KMS-11 (cell line): ENCODE measurements at regions not wholly inside any gene's neighbourhood (a gene's known extent, or its start where the extent isn't known, plus 50 kb on each side); places are given as distances from the start of the nearest gene placed in this dataset.

ENCODE experiments used
- H2AFZ ChIP-seq: fragments of 200-600 bp; sonication (generic); 2 replicates; pipeline ENCODE4 v1.6.1; 2016; ENCODE audit warnings: antibody characterized with exemption, mixed run types, low read depth
- H3K27ac ChIP-seq: fragments of 200-600 bp; sonication (generic); 2 replicates; pipeline ENCODE4 v1.6.1; 2016; ENCODE audit warnings: mild to moderate bottlenecking, mixed run types
- H3K27me3 ChIP-seq: fragments of 200-600 bp; sonication (generic); 2 replicates; pipeline ENCODE4 v1.6.1; 2017; ENCODE audit warnings: mild to moderate bottlenecking, low read depth, mixed run types, moderate library complexity; ENCODE audit not compliant: insufficient read depth
- H3K36me3 ChIP-seq: fragments of 200-600 bp; sonication (generic); 2 replicates; pipeline ENCODE4 v1.6.1; 2017; ENCODE audit warnings: mild to moderate bottlenecking, mixed run types; ENCODE audit not compliant: insufficient read depth
- H3K4me1 ChIP-seq: fragments of 200-600 bp; sonication (generic); 2 replicates; pipeline ENCODE4 v1.6.1; 2016; ENCODE audit warnings: mild to moderate bottlenecking, low read depth, mixed run types; ENCODE audit not compliant: poor library complexity, severe bottlenecking
- H3K4me2 ChIP-seq: fragments of 200-600 bp; sonication (generic); 2 replicates; pipeline ENCODE4 v1.7.0; 2016; ENCODE audit warnings: mild to moderate bottlenecking, mixed run types
- H3K4me3 ChIP-seq: fragments of 200-600 bp; sonication (generic); IDR thresholded peaks from 2 replicates; pipeline ENCODE4 v1.6.1; 2017; ENCODE audit warnings: low read depth, low read length, mixed read lengths; ENCODE audit not compliant: insufficient read depth
- H3K79me2 ChIP-seq: fragments of 200-600 bp; sonication (generic); 2 replicates; pipeline ENCODE4 v1.6.1; 2016; ENCODE audit warnings: low read depth, mixed run types; ENCODE audit not compliant: insufficient read depth
- H3K9ac ChIP-seq: fragments of 200-600 bp; sonication (generic); 2 replicates; pipeline ENCODE4 v1.6.1; 2016; ENCODE audit warnings: mild to moderate bottlenecking, mixed run types
- H4K20me1 ChIP-seq: fragments of 200-600 bp; sonication (generic); 2 replicates; pipeline ENCODE4 v1.6.1; 2016; ENCODE audit warnings: mild to moderate bottlenecking, mixed run types; ENCODE audit not compliant: insufficient read depth
- CTCF ChIP-seq: fragments of 200-600 bp; sonication (generic); conservative IDR thresholded peaks from 2 replicates; pipeline ENCODE4 v1.6.1; 2017; ENCODE audit warnings: low read depth, mild to moderate bottlenecking, antibody characterized with exemption, low read length, moderate library complexity, mixed read lengths

DNA sequence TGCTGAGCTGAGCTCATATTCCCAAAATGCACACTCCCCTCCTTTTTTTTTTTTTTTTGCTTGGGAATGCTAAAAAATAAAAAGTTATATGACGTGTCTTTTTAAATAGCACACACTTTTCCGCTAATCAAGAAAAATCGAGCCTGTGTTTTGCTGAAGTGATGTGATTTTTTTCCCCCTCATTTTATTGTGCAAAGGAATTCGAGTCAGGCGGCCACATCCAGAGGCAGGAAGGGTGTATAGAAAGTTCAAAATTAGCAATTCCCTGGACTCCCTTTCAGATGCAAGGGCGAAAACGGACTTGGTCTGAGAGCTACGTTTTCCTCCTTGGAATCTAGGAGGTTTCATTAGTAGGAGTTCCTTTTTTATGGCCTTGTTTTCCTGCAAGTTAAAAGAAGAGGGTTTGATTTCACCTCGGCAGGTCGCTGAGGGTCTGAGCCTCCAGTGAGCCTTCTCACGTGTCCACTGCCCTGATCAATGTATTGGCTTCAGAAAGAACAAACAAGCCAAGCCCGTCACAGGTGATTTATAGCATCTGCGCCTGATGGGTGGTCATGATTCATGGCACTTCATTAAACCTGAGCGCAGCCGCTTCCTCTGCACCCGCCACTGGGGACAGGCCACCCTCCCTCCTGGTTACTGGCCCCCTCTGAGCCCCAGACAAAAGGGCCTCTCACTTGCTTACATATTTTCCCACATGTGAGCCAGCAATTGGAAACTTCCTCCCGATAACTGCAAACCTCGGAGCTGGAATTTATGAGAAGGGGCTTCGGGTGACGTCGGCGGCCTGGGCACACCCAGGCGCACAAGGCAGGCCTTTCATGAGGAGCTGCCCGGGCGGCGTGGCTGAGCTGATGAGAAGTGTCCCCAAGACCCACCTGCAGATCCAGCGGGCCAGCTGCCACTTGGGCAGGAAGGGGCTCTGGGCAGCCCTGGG lies 64.4 kb upstream of the LINC01488 start:
- H3K79me2 ChIP-seq: no peaks in the 10 kb centered on the region
- no peak overlapping the region for H2AFZ ChIP-seq
- H3K36me3 ChIP-seq: no peaks in the 10 kb centered on the region
- no peak for TF ChIP-seq CTCF
- H3K27me3 ChIP-seq: peaks cover 29% of the 10 kb centered on the region
- no peaks in the 10 kb centered on the region for H4K20me1 ChIP-seq
- H3K27ac ChIP-seq: no peak overlapping the region
- H3K4me3 ChIP-seq: no peak overlapping the region
- H3K4me2 ChIP-seq: no peak overlapping the region
- H3K9ac ChIP-seq: no peak overlapping the region
- H3K4me1 ChIP-seq: no peaks in the 10 kb centered on the region

- Histone ChIP-seq H3K4me2 (no peak overlapping the region), H3K36me3 (no peaks in the 10 kb centered on the region), H4K20me1 (no peaks in the 10 kb centered on the region), H3K9ac (no peak overlapping the region), H3K27ac (no peak overlapping the region), H3K79me2 (no peaks in the 10 kb centered on the region), H3K4me3 (no peak overlapping the region), H3K27me3 (peaks cover 29% of the 10 kb centered on the region), H2AFZ (no peak overlapping the region), H3K4me1 (no peaks in the 10 kb centered on the region)
- no peak for TF ChIP-seq CTCF
Measured at GRCh38 chr11:69417699-69418085, 63.8 kb upstream of the LINC01488 start.

DNA sequence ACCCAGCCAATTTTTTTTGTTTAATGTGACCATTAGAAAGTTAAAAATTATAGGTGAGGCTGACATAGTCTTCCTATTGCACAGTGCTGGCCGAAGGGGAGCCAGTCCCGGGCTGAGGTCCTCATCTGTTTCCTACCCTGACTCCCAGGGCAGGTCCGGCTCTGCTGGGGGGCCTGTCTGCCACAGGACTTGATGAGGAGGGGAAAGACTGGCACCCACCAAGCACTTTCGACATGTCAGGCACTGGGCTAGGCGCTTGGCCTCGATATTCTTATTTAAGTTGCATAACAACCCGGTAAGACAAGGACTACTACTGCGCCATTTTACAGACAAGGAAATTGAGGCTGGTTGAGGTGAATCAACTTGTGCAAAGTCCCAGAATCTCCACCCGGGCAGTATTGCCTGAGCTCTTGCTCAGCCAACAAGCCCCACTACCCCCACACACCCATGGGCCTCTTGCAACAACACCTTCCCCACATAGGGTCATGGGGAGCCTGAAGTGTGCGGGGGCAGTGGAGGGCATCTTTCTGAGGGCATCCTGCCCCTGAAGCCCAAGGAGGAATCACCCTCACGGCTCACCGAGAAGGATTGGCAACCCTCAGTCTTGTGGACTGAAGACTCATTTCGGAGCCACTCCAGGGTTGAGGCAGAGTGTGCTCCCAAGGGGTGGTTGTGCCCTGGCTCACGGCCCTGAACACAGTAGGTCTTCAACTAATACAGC lies 62.7 kb upstream of the LINC01488 start:
- no peaks in the 10 kb centered on the region for H4K20me1 ChIP-seq
- no peak for TF ChIP-seq CTCF
- no peak overlapping the region for H2AFZ ChIP-seq
- no peaks in the 10 kb centered on the region for H3K36me3 ChIP-seq
- no peaks in the 10 kb centered on the region for H3K79me2 ChIP-seq
- no peak overlapping the region for H3K27ac ChIP-seq
- no peak overlapping the region for H3K4me3 ChIP-seq
- no peak overlapping the region for H3K9ac ChIP-seq
- no peaks in the 10 kb centered on the region for H3K4me1 ChIP-seq
- no peak overlapping the region for H3K4me2 ChIP-seq
- peaks cover 25% of the 10 kb centered on the region; the same call in 1 of the 2 replicates for H3K27me3 ChIP-seq

- no peaks in the 10 kb centered on the region for H3K79me2 ChIP-seq
- H3K4me3 ChIP-seq: no peak overlapping the region
- peaks cover 22% of the 10 kb centered on the region; the same call in 1 of the 2 replicates for H3K27me3 ChIP-seq
- H3K4me2 ChIP-seq: no peak overlapping the region
- H4K20me1 ChIP-seq: no peaks in the 10 kb centered on the region
- no peaks in the 10 kb centered on the region for H3K4me1 ChIP-seq
- H2AFZ ChIP-seq: no peak overlapping the region
- H3K27ac ChIP-seq: no peak overlapping the region
- no peak overlapping the region for H3K9ac ChIP-seq
- no peak for TF ChIP-seq CTCF
- no peaks in the 10 kb centered on the region for H3K36me3 ChIP-seq
Measured at GRCh38 chr11:69419662-69420395, 61.6 kb upstream of the LINC01488 start.
